Upper lobe of right lung (tissue), 1 donor: ENCODE measurements at regions not wholly inside any gene's neighbourhood (a gene's known extent, or its start where the extent isn't known, plus 50 kb on each side); places are given as distances from the start of the nearest gene placed in this dataset.

Experiments
- ATAC-seq: fragments of 200-7000 bp; cut with Tn5 transposase; one replicate; pipeline ENCODE4 v1.9.1; 2020; ENCODE audit warnings: mild to moderate bottlenecking, moderate library complexity
- DNase-seq: peaks from one replicate; pipeline ENCODE4 v3.0.0-alpha.2; 2020
- H3K27ac ChIP-seq: fragments of 200-600 bp; one replicate; pipeline ENCODE4 v1.8.0; 2022
- H3K27me3 ChIP-seq: fragments of 200-600 bp; one replicate; pipeline ENCODE4 v1.8.0; 2022; ENCODE audit warnings: mild to moderate bottlenecking
- H3K36me3 ChIP-seq: fragments of 200-600 bp; one replicate; pipeline ENCODE4 v1.8.0; 2022
- H3K4me1 ChIP-seq: fragments of 200-600 bp; one replicate; pipeline ENCODE4 v1.8.0; 2022
- H3K4me3 ChIP-seq: fragments of 200-600 bp; one replicate; pipeline ENCODE4 v1.8.0; 2022; ENCODE audit warnings: mild to moderate bottlenecking
- H3K9me3 ChIP-seq: fragments of 200-600 bp; one replicate; pipeline ENCODE4 v1.8.0; 2022
- CTCF ChIP-seq: fragments of 200-600 bp; IDR thresholded peaks from one replicate; pipeline ENCODE4 v1.8.0; 2022; ENCODE audit warnings: antibody characterized with exemption
- intact Hi-C: fragments of 100-400 bp; cut with DNase I; formaldehyde crosslinking; loops from one replicate; pipeline ENCODE4 v1.11.0; 2022
- donor health status: DM: no; HTN: yes; CAD: no; lungs with severe emphysema.

GRCh38 chr11:28837599-28837998, 729.4 kb downstream of the METTL15 start:
- Histone ChIP-seq H3K36me3 (no peaks in the 10 kb centered on the region), H3K27ac (no peak overlapping the region), H3K27me3 (no peaks in the 10 kb centered on the region), H3K9me3 (no peaks in the 10 kb centered on the region), H3K4me3 (no peak overlapping the region), H3K4me1 (no peaks in the 10 kb centered on the region)
- intact Hi-C loops = no loop called here
- DNase-seq = no peak
- ATAC-seq = no peak
- no peak for TF ChIP-seq CTCF

- ATAC-seq (peak; percentile 58), DNase-seq (no peak)
- H3K4me3 ChIP-seq = no peak overlapping the region
- intact Hi-C loops = no loop called here
- no peak for TF ChIP-seq CTCF
- no peak overlapping the region for H3K27ac ChIP-seq
- H3K36me3 ChIP-seq = no peaks in the 10 kb centered on the region
- no peaks in the 10 kb centered on the region for H3K9me3 ChIP-seq
- no peaks in the 10 kb centered on the region for H3K27me3 ChIP-seq
- H3K4me1 ChIP-seq = no peaks in the 10 kb centered on the region
Observed at GRCh38 chr11:28836285-28837081, 728.3 kb downstream of the METTL15 start.

- ATAC-seq (no peak), DNase-seq (no peak)
- Histone ChIP-seq H3K4me1 (no peaks in the 10 kb centered on the region), H3K27ac (no peak overlapping the region), H3K27me3 (no peaks in the 10 kb centered on the region), H3K36me3 (no peaks in the 10 kb centered on the region), H3K9me3 (no peaks in the 10 kb centered on the region), H3K4me3 (no peak overlapping the region)
- no peak for TF ChIP-seq CTCF
- intact Hi-C loops = no loop called here
Observed at GRCh38 chr11:28835790-28836189, 727.6 kb downstream of the METTL15 start.

GRCh38 chr11:28835317-28835716, 727.1 kb downstream of the METTL15 start:
- H3K9me3 ChIP-seq = no peaks in the 10 kb centered on the region
- no peaks in the 10 kb centered on the region for H3K27me3 ChIP-seq
- H3K36me3 ChIP-seq = no peaks in the 10 kb centered on the region
- H3K27ac ChIP-seq = no peak overlapping the region
- intact Hi-C loops = no loop called here
- no peak overlapping the region for H3K4me3 ChIP-seq
- DNase-seq (no peak), ATAC-seq (no peak)
- no peaks in the 10 kb centered on the region for H3K4me1 ChIP-seq
- no peak for TF ChIP-seq CTCF

- no peak overlapping the region for H3K4me3 ChIP-seq
- DNase-seq (no peak), ATAC-seq (no peak)
- no peak for TF ChIP-seq CTCF
- H3K27ac ChIP-seq = no peak overlapping the region
- H3K36me3 ChIP-seq = no peaks in the 10 kb centered on the region
- H3K4me1 ChIP-seq = no peaks in the 10 kb centered on the region
- intact Hi-C loops = no loop called here
- no peaks in the 10 kb centered on the region for H3K9me3 ChIP-seq
- no peaks in the 10 kb centered on the region for H3K27me3 ChIP-seq
Observed at GRCh38 chr11:28834877-28835276, 726.7 kb downstream of the METTL15 start.
